NCI-H1417 (cell line): ENCODE measurements at regions not wholly inside any gene's neighbourhood (a gene's known extent, or its start where the extent isn't known, plus 50 kb on each side); places are given as distances from the start of the nearest gene placed in this dataset.

ENCODE experiments used
- DNase-seq, 3 experiments: peaks; one replicate each; lab custom pipeline; 2025; lab: John Stamatoyannopoulos, UW

GRCh38 chr1:65486613-65487012 lies 66.1 kb downstream of the LEPR start:
- no peak for DNase-seq

- DNase-seq: no peak
These were observed 69.0 kb downstream of the LEPR start for GRCh38 chr1:65489481-65489880.

- no peak for DNase-seq
These were observed 70.0 kb downstream of the LEPR start for GRCh38 chr1:65490231-65491009.

- DNase-seq: no peak
These were observed 71.0 kb downstream of the LEPR start for GRCh38 chr1:65491472-65491871.

GRCh38 chr1:65493802-65494201 lies 73.3 kb downstream of the LEPR start:
- DNase-seq: no peak

GRCh38 chr1:65494671-65495070 lies 74.2 kb downstream of the LEPR start:
- no peak for DNase-seq

- no peak for DNase-seq
These were observed 74.7 kb downstream of the LEPR start for GRCh38 chr1:65495137-65495536.

GRCh38 chr1:65497256-65497830 lies 76.9 kb downstream of the LEPR start:
- no peak for DNase-seq

GRCh38 chr1:65503427-65503826 lies 83.0 kb downstream of the LEPR start:
- no peak for DNase-seq

GRCh38 chr1:65504263-65504662 lies 83.8 kb downstream of the LEPR start:
- no peak for DNase-seq

GRCh38 chr1:65505547-65506300 lies 85.3 kb downstream of the LEPR start:
- DNase-seq: no peak

- no peak for DNase-seq
These were observed 87.6 kb downstream of the LEPR start for GRCh38 chr1:65508051-65508450.

- DNase-seq: no peak
These were observed 89.6 kb downstream of the LEPR start for GRCh38 chr1:65509912-65510680.

GRCh38 chr1:65510961-65511360 lies 90.5 kb downstream of the LEPR start:
- no peak for DNase-seq

- DNase-seq: no peak
These were observed 91.9 kb downstream of the LEPR start for GRCh38 chr1:65512383-65512782.

GRCh38 chr1:65512967-65513780 lies 92.7 kb downstream of the LEPR start:
- no peak for DNase-seq

GRCh38 chr1:65514041-65514440 lies 93.6 kb downstream of the LEPR start:
- no peak for DNase-seq

- no peak for DNase-seq
These were observed 104.4 kb downstream of the LEPR start for GRCh38 chr1:65524931-65525265.

GRCh38 chr1:65525266-65526048 lies 105.0 kb downstream of the LEPR start:
- DNase-seq: peak in 2 of 3 experiments; percentile 39 to 59

- DNase-seq: no peak
These were observed 105.6 kb downstream of the LEPR start for GRCh38 chr1:65526049-65526556.

GRCh38 chr1:65527190-65527589 lies 106.7 kb downstream of the LEPR start:
- DNase-seq: no peak
